Parathyroid adenoma (tissue), 2 donors: ENCODE measurements at regions not wholly inside any gene's neighbourhood (a gene's known extent, or its start where the extent isn't known, plus 50 kb on each side); places are given as distances from the start of the nearest gene placed in this dataset.

Experiments
- H2AFZ ChIP-seq: fragments of 300-600 bp; sonication (generic); one replicate; pipeline ENCODE4 v1.7.0; 2017; ENCODE audit warnings: antibody characterized with exemption, mild to moderate bottlenecking
- H3K27ac ChIP-seq: fragments of 300-600 bp; sonication (generic); one replicate; pipeline ENCODE4 v1.7.0; 2017
- H3K27me3 ChIP-seq: fragments of 300-600 bp; sonication (generic); one replicate; pipeline ENCODE4 v1.7.0; 2017; ENCODE audit warnings: low read length; ENCODE audit not compliant: control insufficient read depth, insufficient read depth
- H3K36me3 ChIP-seq: fragments of 300-600 bp; sonication (generic); one replicate; pipeline ENCODE4 v1.7.0; 2017; ENCODE audit warnings: low read length; ENCODE audit not compliant: control insufficient read depth, insufficient read depth
- H3K4me1 ChIP-seq: fragments of 300-600 bp; sonication (generic); one replicate; pipeline ENCODE4 v1.7.0; 2017; ENCODE audit warnings: control low read depth
- H3K4me2 ChIP-seq: fragments of 300-600 bp; sonication (generic); one replicate; pipeline ENCODE4 v1.7.0; 2017; ENCODE audit warnings: low read length
- H3K4me3 ChIP-seq: fragments of 300-600 bp; sonication (generic); one replicate; pipeline ENCODE4 v1.7.0; 2017; ENCODE audit warnings: low read depth, low read length
- H3K79me2 ChIP-seq: fragments of 300-600 bp; sonication (generic); one replicate; pipeline ENCODE4 v1.7.0; 2017; ENCODE audit warnings: control low read depth
- H3K9ac ChIP-seq: fragments of 300-600 bp; sonication (generic); one replicate; pipeline ENCODE4 v1.7.0; 2017; ENCODE audit warnings: mild to moderate bottlenecking
- H3K9me3 ChIP-seq: fragments of 300-600 bp; sonication (generic); one replicate; pipeline ENCODE4 v1.7.0; 2017; ENCODE audit warnings: low read length; ENCODE audit not compliant: control insufficient read depth
- CTCF ChIP-seq: fragments of 300-600 bp; sonication (generic); IDR thresholded peaks from one replicate; pipeline ENCODE4 v1.7.0; 2017; ENCODE audit warnings: antibody characterized with exemption, mild to moderate bottlenecking
- donor health status: primary hyperparathyroidism.

GRCh38 chr10:111506266-111507034 lies 429.6 kb downstream of the ADRA2A start:
- no peak overlapping the region for H3K27ac ChIP-seq
- H3K4me1 ChIP-seq: no peaks in the 10 kb centered on the region
- H3K36me3 ChIP-seq: no peaks in the 10 kb centered on the region
- no peak overlapping the region for H3K4me2 ChIP-seq
- H3K9ac ChIP-seq: no peak overlapping the region
- H3K9me3 ChIP-seq: no peaks in the 10 kb centered on the region
- no peak for TF ChIP-seq CTCF
- no peaks in the 10 kb centered on the region for H3K27me3 ChIP-seq
- no peak overlapping the region for H2AFZ ChIP-seq
- H3K4me3 ChIP-seq: no peak overlapping the region
- H3K79me2 ChIP-seq: no peaks in the 10 kb centered on the region

GRCh38 chr10:111511751-111512150 lies 434.9 kb downstream of the ADRA2A start:
- Histone ChIP-seq H3K4me1 (no peaks in the 10 kb centered on the region), H3K9me3 (no peaks in the 10 kb centered on the region), H3K27me3 (no peaks in the 10 kb centered on the region), H3K79me2 (no peaks in the 10 kb centered on the region), H3K4me3 (no peak overlapping the region), H3K4me2 (no peak overlapping the region), H3K36me3 (no peaks in the 10 kb centered on the region), H3K27ac (no peak overlapping the region), H3K9ac (no peak overlapping the region), H2AFZ (no peak overlapping the region)
- no peak for TF ChIP-seq CTCF

GRCh38 chr10:111515264-111515663 lies 438.4 kb downstream of the ADRA2A start:
- H3K36me3 ChIP-seq: no peaks in the 10 kb centered on the region
- no peaks in the 10 kb centered on the region for H3K27me3 ChIP-seq
- no peaks in the 10 kb centered on the region for H3K9me3 ChIP-seq
- no peak overlapping the region for H3K4me2 ChIP-seq
- no peak overlapping the region for H3K9ac ChIP-seq
- no peak overlapping the region for H3K4me3 ChIP-seq
- H3K79me2 ChIP-seq: no peaks in the 10 kb centered on the region
- H2AFZ ChIP-seq: no peak overlapping the region
- no peak overlapping the region for H3K27ac ChIP-seq
- no peak for TF ChIP-seq CTCF
- no peaks in the 10 kb centered on the region for H3K4me1 ChIP-seq

- Histone ChIP-seq H3K36me3 (no peaks in the 10 kb centered on the region), H2AFZ (no peak overlapping the region), H3K27ac (no peak overlapping the region), H3K4me2 (no peak overlapping the region), H3K4me1 (no peaks in the 10 kb centered on the region), H3K9ac (no peak overlapping the region), H3K27me3 (no peaks in the 10 kb centered on the region), H3K9me3 (no peaks in the 10 kb centered on the region), H3K79me2 (no peaks in the 10 kb centered on the region), H3K4me3 (no peak overlapping the region)
- TF ChIP-seq CTCF: no peak
These were observed 438.9 kb downstream of the ADRA2A start for GRCh38 chr10:111515706-111516105.

- Histone ChIP-seq H2AFZ (no peak overlapping the region), H3K36me3 (no peaks in the 10 kb centered on the region)
These were observed 439.3 kb downstream of the ADRA2A start for GRCh38 chr10:111516144-111516543.

More at GRCh38 chr10:111516144-111516543, 439.3 kb downstream of the ADRA2A start:
- Histone ChIP-seq H3K27ac (no peak overlapping the region), H3K9ac (no peak overlapping the region), H3K4me3 (no peak overlapping the region), H3K4me2 (no peak overlapping the region), H3K27me3 (no peaks in the 10 kb centered on the region), H3K4me1 (no peaks in the 10 kb centered on the region), H3K9me3 (no peaks in the 10 kb centered on the region), H3K79me2 (no peaks in the 10 kb centered on the region)
- TF ChIP-seq CTCF: no peak
